GM23338 (cell line): ENCODE measurements at regions not wholly inside any gene's neighbourhood (a gene's known extent, or its start where the extent isn't known, plus 50 kb on each side); places are given as distances from the start of the nearest gene placed in this dataset.

Experiments
- ATAC-seq: fragments of 200-7000 bp; cut with Tn5 transposase; 3 replicates; pipeline ENCODE4 v1.9.1; 2020
- DNase-seq: peaks from one replicate; pipeline ENCODE4 v3.0.0-alpha.2; 2015; ENCODE audit warnings: low spot score
- H2AFZ ChIP-seq: fragments of 200-600 bp; sonication (generic); 2 replicates; pipeline ENCODE4 v1.8.0; 2016; ENCODE audit warnings: antibody characterized with exemption, mild to moderate bottlenecking, moderate library complexity
- H3F3A ChIP-seq: fragments of 200-600 bp; sonication (generic); replicated peaks from 2 replicates; pipeline ENCODE4 v1.8.0; 2017; ENCODE audit warnings: antibody characterized with exemption, mixed run types, low read depth
- H3K27ac ChIP-seq: fragments of 200-600 bp; sonication (generic); 2 replicates; pipeline ENCODE4 v1.6.1; 2016; ENCODE audit warnings: low read depth
- H3K27me3 ChIP-seq: fragments of 200-600 bp; sonication (generic); 2 replicates; pipeline ENCODE4 v1.8.0; 2016; ENCODE audit warnings: mild to moderate bottlenecking, mixed run types, moderate library complexity; ENCODE audit not compliant: insufficient read depth
- H3K36me3 ChIP-seq: fragments of 200-600 bp; sonication (generic); 2 replicates; pipeline ENCODE4 v1.8.0; 2016; ENCODE audit warnings: mild to moderate bottlenecking; ENCODE audit not compliant: insufficient read depth
- H3K4me1 ChIP-seq: fragments of 200-600 bp; sonication (generic); 2 replicates; pipeline ENCODE4 v1.8.0; 2016; ENCODE audit warnings: mild to moderate bottlenecking, moderate library complexity; ENCODE audit not compliant: insufficient read depth
- H3K4me2 ChIP-seq: fragments of 200-600 bp; sonication (generic); 2 replicates; pipeline ENCODE4 v1.7.1; 2017; ENCODE audit warnings: mixed run types
- H3K4me3 ChIP-seq: fragments of 200-600 bp; sonication (generic); 2 replicates; pipeline ENCODE4 v1.6.1; 2016; ENCODE audit warnings: mixed run types
- H3K79me2 ChIP-seq: fragments of 200-600 bp; sonication (generic); replicated peaks from 2 replicates; pipeline ENCODE4 v1.8.0; 2017; ENCODE audit warnings: mild to moderate bottlenecking; ENCODE audit not compliant: insufficient read depth
- H3K9me2 ChIP-seq: fragments of 200-600 bp; sonication (generic); 2 replicates; pipeline ENCODE4 v1.8.0; 2017; ENCODE audit not compliant: insufficient read depth
- H4K20me1 ChIP-seq: fragments of 200-600 bp; sonication (generic); replicated peaks from 2 replicates; pipeline ENCODE4 v1.8.0; 2017; ENCODE audit warnings: mild to moderate bottlenecking; ENCODE audit not compliant: insufficient read depth
- H3K27ac Mint-ChIP-seq: 2 replicates; pipeline ENCODE4 v1.8.0; 2020; ENCODE audit warnings: inconsistent platforms, mild to moderate bottlenecking, moderate library complexity, mixed read lengths
- H3K27me3 Mint-ChIP-seq: 3 replicates; pipeline ENCODE4 v1.8.0; 2022; ENCODE audit warnings: low read depth, mild to moderate bottlenecking, moderate library complexity, mixed read lengths, inconsistent platforms; ENCODE audit not compliant: insufficient read depth, poor library complexity
- H3K36me3 Mint-ChIP-seq: 3 replicates; pipeline ENCODE4 v1.8.0; 2021; ENCODE audit warnings: low read depth, mild to moderate bottlenecking, inconsistent platforms, moderate library complexity, mixed read lengths
- H3K4me1 Mint-ChIP-seq: 3 replicates; pipeline ENCODE4 v1.8.0; 2020; ENCODE audit warnings: mild to moderate bottlenecking, inconsistent platforms, mixed read lengths
- H3K4me3 Mint-ChIP-seq: 3 replicates; pipeline ENCODE4 v1.8.0; 2021; ENCODE audit warnings: moderate library complexity, mild to moderate bottlenecking, inconsistent platforms, mixed read lengths
- H3K9me3 Mint-ChIP-seq: 3 replicates; pipeline ENCODE4 v1.8.0; 2020; ENCODE audit warnings: moderate library complexity, mild to moderate bottlenecking, inconsistent platforms, mixed read lengths
- CREB1 ChIP-seq: fragments of 250-450 bp; sonication (Bioruptor Pico); IDR thresholded peaks from 2 replicates; pipeline ENCODE4 v1.5.0; 2020; ENCODE audit warnings: low read depth, mild to moderate bottlenecking, moderate library complexity
- EZH2phosphoT487 ChIP-seq: fragments of 200-600 bp; sonication (generic); IDR thresholded peaks from one replicate; pipeline ENCODE4 v1.8.1; 2018; ENCODE audit warnings: antibody characterized with exemption; ENCODE audit not compliant: unreplicated experiment
- JUNB ChIP-seq: IDR thresholded peaks from one replicate; pipeline ENCODE4 v1.6.1; 2016; ENCODE audit warnings: antibody characterized with exemption; ENCODE audit not compliant: unreplicated experiment
- NANOG ChIP-seq: IDR thresholded peaks from 2 replicates; pipeline ENCODE4 v1.6.1; 2016; ENCODE audit warnings: antibody characterized with exemption, borderline replicate concordance
- POLR2AphosphoS5 ChIP-seq: IDR thresholded peaks from 2 replicates; pipeline ENCODE4 v1.6.1; 2016; ENCODE audit warnings: antibody characterized with exemption, low read depth
- STAT1 ChIP-seq: IDR thresholded peaks from one replicate; pipeline ENCODE4 v1.6.1; 2016; ENCODE audit warnings: antibody characterized with exemption; ENCODE audit not compliant: unreplicated experiment
- ZNF331 ChIP-seq: fragments of 250-450 bp; sonication (Bioruptor Pico); IDR thresholded peaks from 2 replicates; pipeline ENCODE4 v1.5.0; 2020; ENCODE audit warnings: low read depth, mild to moderate bottlenecking, moderate library complexity
- TF ChIP-seq, protein P1 (sequence below): IDR thresholded peaks from one replicate; pipeline ENCODE4 v1.6.1; 2018; ENCODE audit warnings: antibody characterized with exemption; ENCODE audit not compliant: unreplicated experiment
- TF ChIP-seq, protein P2 (sequence below): fragments of 250-450 bp; sonication (Bioruptor Pico); IDR thresholded peaks from 2 replicates; pipeline ENCODE4 v1.5.0; 2020; ENCODE audit warnings: mild to moderate bottlenecking, moderate library complexity
- TF ChIP-seq, protein P3 (sequence below): IDR thresholded peaks from 2 replicates; pipeline ENCODE4 v1.6.1; 2016; ENCODE audit warnings: antibody characterized with exemption

DNA sequence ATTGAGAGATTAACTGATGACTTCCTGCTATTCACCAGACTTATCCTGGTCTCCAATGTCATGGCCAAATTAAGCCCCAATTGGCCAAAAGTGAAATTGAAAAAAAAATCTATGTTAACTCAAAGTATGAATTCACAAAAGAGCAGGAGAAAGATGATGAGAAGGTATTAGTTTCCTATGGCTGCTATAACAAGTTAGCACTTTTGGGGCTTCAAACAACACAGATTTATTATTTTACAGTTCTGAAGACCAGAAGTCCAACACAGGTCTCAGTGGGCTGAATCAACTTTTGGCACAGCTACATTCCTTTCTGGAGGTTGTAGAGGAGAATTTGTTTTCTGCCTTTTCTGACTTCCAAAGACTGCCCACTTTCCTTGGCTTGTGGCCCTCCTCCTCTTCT, 78.6 kb upstream of the TLE1 start (continued):
- TF ChIP-seq, protein P1, sequence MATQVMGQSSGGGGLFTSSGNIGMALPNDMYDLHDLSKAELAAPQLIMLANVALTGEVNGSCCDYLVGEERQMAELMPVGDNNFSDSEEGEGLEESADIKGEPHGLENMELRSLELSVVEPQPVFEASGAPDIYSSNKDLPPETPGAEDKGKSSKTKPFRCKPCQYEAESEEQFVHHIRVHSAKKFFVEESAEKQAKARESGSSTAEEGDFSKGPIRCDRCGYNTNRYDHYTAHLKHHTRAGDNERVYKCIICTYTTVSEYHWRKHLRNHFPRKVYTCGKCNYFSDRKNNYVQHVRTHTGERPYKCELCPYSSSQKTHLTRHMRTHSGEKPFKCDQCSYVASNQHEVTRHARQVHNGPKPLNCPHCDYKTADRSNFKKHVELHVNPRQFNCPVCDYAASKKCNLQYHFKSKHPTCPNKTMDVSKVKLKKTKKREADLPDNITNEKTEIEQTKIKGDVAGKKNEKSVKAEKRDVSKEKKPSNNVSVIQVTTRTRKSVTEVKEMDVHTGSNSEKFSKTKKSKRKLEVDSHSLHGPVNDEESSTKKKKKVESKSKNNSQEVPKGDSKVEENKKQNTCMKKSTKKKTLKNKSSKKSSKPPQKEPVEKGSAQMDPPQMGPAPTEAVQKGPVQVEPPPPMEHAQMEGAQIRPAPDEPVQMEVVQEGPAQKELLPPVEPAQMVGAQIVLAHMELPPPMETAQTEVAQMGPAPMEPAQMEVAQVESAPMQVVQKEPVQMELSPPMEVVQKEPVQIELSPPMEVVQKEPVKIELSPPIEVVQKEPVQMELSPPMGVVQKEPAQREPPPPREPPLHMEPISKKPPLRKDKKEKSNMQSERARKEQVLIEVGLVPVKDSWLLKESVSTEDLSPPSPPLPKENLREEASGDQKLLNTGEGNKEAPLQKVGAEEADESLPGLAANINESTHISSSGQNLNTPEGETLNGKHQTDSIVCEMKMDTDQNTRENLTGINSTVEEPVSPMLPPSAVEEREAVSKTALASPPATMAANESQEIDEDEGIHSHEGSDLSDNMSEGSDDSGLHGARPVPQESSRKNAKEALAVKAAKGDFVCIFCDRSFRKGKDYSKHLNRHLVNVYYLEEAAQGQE: no peak
- TF ChIP-seq CREB1: no peak
- TF ChIP-seq, protein P2, sequence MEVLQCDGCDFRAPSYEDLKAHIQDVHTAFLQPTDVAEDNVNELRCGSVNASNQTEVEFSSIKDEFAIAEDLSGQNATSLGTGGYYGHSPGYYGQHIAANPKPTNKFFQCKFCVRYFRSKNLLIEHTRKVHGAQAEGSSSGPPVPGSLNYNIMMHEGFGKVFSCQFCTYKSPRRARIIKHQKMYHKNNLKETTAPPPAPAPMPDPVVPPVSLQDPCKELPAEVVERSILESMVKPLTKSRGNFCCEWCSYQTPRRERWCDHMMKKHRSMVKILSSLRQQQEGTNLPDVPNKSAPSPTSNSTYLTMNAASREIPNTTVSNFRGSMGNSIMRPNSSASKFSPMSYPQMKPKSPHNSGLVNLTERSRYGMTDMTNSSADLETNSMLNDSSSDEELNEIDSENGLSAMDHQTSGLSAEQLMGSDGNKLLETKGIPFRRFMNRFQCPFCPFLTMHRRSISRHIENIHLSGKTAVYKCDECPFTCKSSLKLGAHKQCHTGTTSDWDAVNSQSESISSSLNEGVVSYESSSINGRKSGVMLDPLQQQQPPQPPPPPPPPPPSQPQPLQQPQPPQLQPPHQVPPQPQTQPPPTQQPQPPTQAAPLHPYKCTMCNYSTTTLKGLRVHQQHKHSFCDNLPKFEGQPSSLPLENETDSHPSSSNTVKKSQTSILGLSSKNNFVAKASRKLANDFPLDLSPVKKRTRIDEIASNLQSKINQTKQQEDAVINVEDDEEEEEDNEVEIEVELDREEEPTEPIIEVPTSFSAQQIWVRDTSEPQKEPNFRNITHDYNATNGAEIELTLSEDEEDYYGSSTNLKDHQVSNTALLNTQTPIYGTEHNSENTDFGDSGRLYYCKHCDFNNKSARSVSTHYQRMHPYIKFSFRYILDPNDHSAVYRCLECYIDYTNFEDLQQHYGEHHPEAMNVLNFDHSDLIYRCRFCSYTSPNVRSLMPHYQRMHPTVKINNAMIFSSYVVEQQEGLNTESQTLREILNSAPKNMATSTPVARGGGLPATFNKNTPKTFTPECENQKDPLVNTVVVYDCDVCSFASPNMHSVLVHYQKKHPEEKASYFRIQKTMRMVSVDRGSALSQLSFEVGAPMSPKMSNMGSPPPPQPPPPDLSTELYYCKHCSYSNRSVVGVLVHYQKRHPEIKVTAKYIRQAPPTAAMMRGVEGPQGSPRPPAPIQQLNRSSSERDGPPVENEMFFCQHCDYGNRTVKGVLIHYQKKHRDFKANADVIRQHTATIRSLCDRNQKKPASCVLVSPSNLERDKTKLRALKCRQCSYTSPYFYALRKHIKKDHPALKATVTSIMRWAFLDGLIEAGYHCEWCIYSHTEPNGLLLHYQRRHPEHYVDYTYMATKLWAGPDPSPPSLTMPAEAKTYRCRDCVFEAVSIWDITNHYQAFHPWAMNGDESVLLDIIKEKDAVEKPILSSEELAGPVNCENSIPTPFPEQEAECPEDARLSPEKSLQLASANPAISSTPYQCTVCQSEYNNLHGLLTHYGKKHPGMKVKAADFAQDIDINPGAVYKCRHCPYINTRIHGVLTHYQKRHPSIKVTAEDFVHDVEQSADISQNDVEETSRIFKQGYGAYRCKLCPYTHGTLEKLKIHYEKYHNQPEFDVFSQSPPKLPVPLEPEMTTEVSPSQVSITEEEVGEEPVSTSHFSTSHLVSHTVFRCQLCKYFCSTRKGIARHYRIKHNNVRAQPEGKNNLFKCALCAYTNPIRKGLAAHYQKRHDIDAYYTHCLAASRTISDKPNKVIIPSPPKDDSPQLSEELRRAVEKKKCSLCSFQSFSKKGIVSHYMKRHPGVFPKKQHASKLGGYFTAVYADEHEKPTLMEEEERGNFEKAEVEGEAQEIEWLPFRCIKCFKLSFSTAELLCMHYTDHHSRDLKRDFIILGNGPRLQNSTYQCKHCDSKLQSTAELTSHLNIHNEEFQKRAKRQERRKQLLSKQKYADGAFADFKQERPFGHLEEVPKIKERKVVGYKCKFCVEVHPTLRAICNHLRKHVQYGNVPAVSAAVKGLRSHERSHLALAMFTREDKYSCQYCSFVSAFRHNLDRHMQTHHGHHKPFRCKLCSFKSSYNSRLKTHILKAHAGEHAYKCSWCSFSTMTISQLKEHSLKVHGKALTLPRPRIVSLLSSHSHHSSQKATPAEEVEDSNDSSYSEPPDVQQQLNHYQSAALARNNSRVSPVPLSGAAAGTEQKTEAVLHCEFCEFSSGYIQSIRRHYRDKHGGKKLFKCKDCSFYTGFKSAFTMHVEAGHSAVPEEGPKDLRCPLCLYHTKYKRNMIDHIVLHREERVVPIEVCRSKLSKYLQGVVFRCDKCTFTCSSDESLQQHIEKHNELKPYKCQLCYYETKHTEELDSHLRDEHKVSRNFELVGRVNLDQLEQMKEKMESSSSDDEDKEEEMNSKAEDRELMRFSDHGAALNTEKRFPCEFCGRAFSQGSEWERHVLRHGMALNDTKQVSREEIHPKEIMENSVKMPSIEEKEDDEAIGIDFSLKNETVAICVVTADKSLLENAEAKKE (CRISPR knock-in tag): no peak
- no peak for TF ChIP-seq EZH2phosphoT487
- TF ChIP-seq STAT1: no peak
- no peak for TF ChIP-seq JUNB
- TF ChIP-seq POLR2AphosphoS5: no peak

DNA sequence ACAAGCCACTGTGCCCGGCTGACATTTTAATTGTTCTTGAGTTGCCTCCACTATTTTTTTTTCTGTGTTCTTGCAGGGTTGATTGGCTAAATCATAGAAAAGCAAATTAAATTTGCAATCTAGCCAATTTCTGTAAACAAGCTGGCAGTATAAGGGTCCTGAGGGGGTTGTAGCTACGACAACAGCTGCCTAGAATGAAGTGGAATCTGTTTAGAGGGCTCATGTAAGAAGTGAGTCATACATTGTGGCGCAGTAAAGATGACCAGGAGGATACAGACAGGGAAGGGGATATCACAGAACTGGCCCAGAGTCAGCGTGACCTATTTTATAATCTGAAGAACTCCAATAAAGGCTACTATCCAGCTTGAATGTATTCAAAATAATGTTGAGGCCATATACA, 82.2 kb upstream of the TLE1 start:
- no peak overlapping the region for H3K4me3 Mint-ChIP-seq
- Histone ChIP-seq H3K4me2 (no peak overlapping the region), H3K27me3 (no peaks in the 10 kb centered on the region), H3K4me1 (no peaks in the 10 kb centered on the region), H3K79me2 (no peaks in the 10 kb centered on the region), H3K36me3 (no peaks in the 10 kb centered on the region), H2AFZ (no peak overlapping the region), H3K9me2 (no peaks in the 10 kb centered on the region), H3K27ac (no peak overlapping the region), H3K4me3 (no peak overlapping the region), H4K20me1 (no peaks in the 10 kb centered on the region), H3F3A (no peaks in the 10 kb centered on the region)
- peaks cover 8% of the 10 kb centered on the region; the same call in 2 of the 3 replicates for H3K9me3 Mint-ChIP-seq
- H3K4me1 Mint-ChIP-seq: no peaks in the 10 kb centered on the region
- no peak for DNase-seq
- no peak overlapping the region for H3K27ac Mint-ChIP-seq
- H3K36me3 Mint-ChIP-seq: peaks cover 8% of the 10 kb centered on the region; the same call in 1 of the 3 replicates
- ATAC-seq: no peak
- peaks cover 3% of the 10 kb centered on the region for H3K27me3 Mint-ChIP-seq
- TF ChIP-seq, protein P3, sequence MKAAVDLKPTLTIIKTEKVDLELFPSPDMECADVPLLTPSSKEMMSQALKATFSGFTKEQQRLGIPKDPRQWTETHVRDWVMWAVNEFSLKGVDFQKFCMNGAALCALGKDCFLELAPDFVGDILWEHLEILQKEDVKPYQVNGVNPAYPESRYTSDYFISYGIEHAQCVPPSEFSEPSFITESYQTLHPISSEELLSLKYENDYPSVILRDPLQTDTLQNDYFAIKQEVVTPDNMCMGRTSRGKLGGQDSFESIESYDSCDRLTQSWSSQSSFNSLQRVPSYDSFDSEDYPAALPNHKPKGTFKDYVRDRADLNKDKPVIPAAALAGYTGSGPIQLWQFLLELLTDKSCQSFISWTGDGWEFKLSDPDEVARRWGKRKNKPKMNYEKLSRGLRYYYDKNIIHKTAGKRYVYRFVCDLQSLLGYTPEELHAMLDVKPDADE: no peak
- TF ChIP-seq NANOG (no peak), CREB1 (no peak), POLR2AphosphoS5 (no peak), EZH2phosphoT487 (no peak), JUNB (no peak), STAT1 (no peak), ZNF331 (CRISPR knock-in tag) (no peak)
- TF ChIP-seq, protein P1: no peak
